NCI-H748 (cell line): ENCODE measurements at regions not wholly inside any gene's neighbourhood (a gene's known extent, or its start where the extent isn't known, plus 50 kb on each side); places are given as distances from the start of the nearest gene placed in this dataset.

Source experiments
- DNase-seq: peaks from one replicate; lab custom pipeline; 2025; ENCODE audit not compliant: unreplicated experiment; lab: John Stamatoyannopoulos, UW

- DNase-seq = no peak
Measured at GRCh38 chr6:88360203-88360797, 194.2 kb upstream of the CNR1 start.

GRCh38 chr6:88359530-88360202 is 193.5 kb upstream of the CNR1 start:
- DNase-seq = no peak

- no peak for DNase-seq
Measured at GRCh38 chr6:88358846-88359245, 192.7 kb upstream of the CNR1 start.

- no peak for DNase-seq
Measured at GRCh38 chr6:88349511-88349910, 183.4 kb upstream of the CNR1 start.

GRCh38 chr6:88342336-88342735 is 176.2 kb upstream of the CNR1 start:
- DNase-seq = no peak

- DNase-seq = no peak
Measured at GRCh38 chr6:88339761-88340160, 173.6 kb upstream of the CNR1 start.

GRCh38 chr6:88321306-88321705 is 155.2 kb upstream of the CNR1 start:
- no peak for DNase-seq

GRCh38 chr6:88311561-88311960 is 145.4 kb upstream of the CNR1 start:
- no peak for DNase-seq

GRCh38 chr6:88304520-88304919 is 138.4 kb upstream of the CNR1 start:
- DNase-seq = no peak

- DNase-seq = no peak
Measured at GRCh38 chr6:88302769-88303225, 136.7 kb upstream of the CNR1 start.

GRCh38 chr6:88301888-88302768 is 136.0 kb upstream of the CNR1 start:
- no peak for DNase-seq

GRCh38 chr6:88301256-88301655 is 135.1 kb upstream of the CNR1 start:
- no peak for DNase-seq

- DNase-seq = no peak
Measured at GRCh38 chr6:88298066-88298845, 132.1 kb upstream of the CNR1 start.

GRCh38 chr6:88296694-88297093 is 130.5 kb upstream of the CNR1 start:
- no peak for DNase-seq

- no peak for DNase-seq
Measured at GRCh38 chr6:88295663-88296062, 129.5 kb upstream of the CNR1 start.

GRCh38 chr6:88294702-88295101 is 128.6 kb upstream of the CNR1 start:
- DNase-seq = no peak

GRCh38 chr6:88290411-88290810 is 124.3 kb upstream of the CNR1 start:
- no peak for DNase-seq

- no peak for DNase-seq
Measured at GRCh38 chr6:88287696-88288095, 121.5 kb upstream of the CNR1 start.

GRCh38 chr6:88276331-88276730 is 110.2 kb upstream of the CNR1 start:
- DNase-seq = no peak

- peak; percentile 36 for DNase-seq
Measured at GRCh38 chr6:88268508-88268907, 102.4 kb upstream of the CNR1 start.

- DNase-seq = no peak
Measured at GRCh38 chr6:88266126-88266525, 100.0 kb upstream of the CNR1 start.
